Mucosa of rectum (tissue), 2 donors: ENCODE measurements at regions not wholly inside any gene's neighbourhood (a gene's known extent, or its start where the extent isn't known, plus 50 kb on each side); places are given as distances from the start of the nearest gene placed in this dataset.

Experiments used
- H3K27ac ChIP-seq, 2 donors: one replicate each; pipeline ENCODE4 v1.7.0; 2013; ENCODE audit warnings: inconsistent platforms in 2 of 2, low read depth in 2 of 2, low read length in 2 of 2
- H3K27me3 ChIP-seq, 2 donors: one replicate each; pipeline ENCODE4 v1.7.0; 2013; ENCODE audit warnings: low read length in 2 of 2; ENCODE audit not compliant: control insufficient read depth in 2 of 2, insufficient read depth in 2 of 2
- H3K36me3 ChIP-seq, 2 donors: one replicate each; pipeline ENCODE4 v1.7.0; 2013; ENCODE audit warnings: low read length in 2 of 2; ENCODE audit not compliant: control insufficient read depth in 2 of 2, insufficient read depth in 2 of 2
- H3K4me1 ChIP-seq, 2 donors: one replicate each; pipeline ENCODE4 v1.7.0; 2013; ENCODE audit warnings: low read length in 2 of 2, mild to moderate bottlenecking in 1 of 2; ENCODE audit not compliant: control insufficient read depth in 2 of 2, insufficient read depth in 2 of 2
- H3K4me3 ChIP-seq, 2 donors: one replicate each; pipeline ENCODE4 v1.7.0; 2013; ENCODE audit warnings: low read length in 2 of 2
- H3K9ac ChIP-seq, 2 donors: one replicate each; pipeline ENCODE4 v1.7.0; 2013; ENCODE audit warnings: low read length in 2 of 2, low read depth in 1 of 2, mild to moderate bottlenecking in 1 of 2
- H3K9me3 ChIP-seq, 2 donors: one replicate each; pipeline ENCODE4 v1.7.0; 2013; ENCODE audit warnings: low read length in 2 of 2; ENCODE audit not compliant: control insufficient read depth in 2 of 2
- donor health status: healthy.
- donor health status: Normal muscosa, but diverticular disease.

DNA sequence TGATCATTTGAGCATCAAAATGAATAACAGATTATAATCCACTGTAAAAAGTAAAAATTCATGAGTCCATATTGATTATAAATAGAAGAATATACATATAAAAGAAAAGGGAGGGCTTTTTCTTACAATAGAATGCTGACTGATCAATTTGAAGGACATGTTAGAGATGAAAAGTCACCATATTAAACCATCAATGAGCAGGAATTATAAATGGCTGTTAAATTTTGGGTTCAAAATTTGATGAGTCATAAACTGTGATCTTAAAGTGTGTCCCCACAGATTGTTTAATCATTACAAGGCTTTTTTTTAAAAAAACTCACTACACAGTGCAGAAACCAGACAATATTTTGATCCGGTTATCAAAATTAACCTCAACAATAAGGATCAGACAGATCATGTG is 434.5 kb downstream of the BCL11A start:
- no peak overlapping the region for H3K9ac ChIP-seq
- H3K9me3 ChIP-seq = no peaks in the 10 kb centered on the region
- no peaks in the 10 kb centered on the region for H3K27me3 ChIP-seq
- H3K4me1 ChIP-seq = no peaks in the 10 kb centered on the region
- no peak overlapping the region for H3K4me3 ChIP-seq
- no peak overlapping the region for H3K27ac ChIP-seq
- H3K36me3 ChIP-seq = no peaks in the 10 kb centered on the region

DNA sequence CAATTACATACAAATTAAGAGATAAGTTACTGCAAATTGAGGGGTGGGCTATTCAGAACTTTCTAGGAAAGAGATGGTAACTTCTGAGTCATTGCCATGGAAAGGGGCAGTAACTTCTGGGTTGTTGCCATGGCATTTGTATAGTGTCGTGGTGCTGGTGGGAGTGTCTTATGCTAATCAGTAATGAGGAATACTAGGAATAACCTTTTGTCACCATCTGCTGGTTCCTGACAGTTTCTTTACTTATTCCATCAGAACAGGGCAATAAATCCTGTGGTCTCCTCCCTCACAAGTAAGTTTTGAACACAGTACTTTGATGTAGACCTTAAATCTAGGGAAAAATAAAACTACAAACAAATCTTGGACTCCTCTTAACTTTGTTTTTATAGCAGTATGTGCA is 435.4 kb downstream of the BCL11A start:
- no peaks in the 10 kb centered on the region for H3K4me1 ChIP-seq
- no peak overlapping the region for H3K27ac ChIP-seq
- H3K27me3 ChIP-seq = no peaks in the 10 kb centered on the region
- H3K9ac ChIP-seq = no peak overlapping the region
- H3K4me3 ChIP-seq = no peak overlapping the region
- H3K9me3 ChIP-seq = no peaks in the 10 kb centered on the region
- H3K36me3 ChIP-seq = no peaks in the 10 kb centered on the region

DNA sequence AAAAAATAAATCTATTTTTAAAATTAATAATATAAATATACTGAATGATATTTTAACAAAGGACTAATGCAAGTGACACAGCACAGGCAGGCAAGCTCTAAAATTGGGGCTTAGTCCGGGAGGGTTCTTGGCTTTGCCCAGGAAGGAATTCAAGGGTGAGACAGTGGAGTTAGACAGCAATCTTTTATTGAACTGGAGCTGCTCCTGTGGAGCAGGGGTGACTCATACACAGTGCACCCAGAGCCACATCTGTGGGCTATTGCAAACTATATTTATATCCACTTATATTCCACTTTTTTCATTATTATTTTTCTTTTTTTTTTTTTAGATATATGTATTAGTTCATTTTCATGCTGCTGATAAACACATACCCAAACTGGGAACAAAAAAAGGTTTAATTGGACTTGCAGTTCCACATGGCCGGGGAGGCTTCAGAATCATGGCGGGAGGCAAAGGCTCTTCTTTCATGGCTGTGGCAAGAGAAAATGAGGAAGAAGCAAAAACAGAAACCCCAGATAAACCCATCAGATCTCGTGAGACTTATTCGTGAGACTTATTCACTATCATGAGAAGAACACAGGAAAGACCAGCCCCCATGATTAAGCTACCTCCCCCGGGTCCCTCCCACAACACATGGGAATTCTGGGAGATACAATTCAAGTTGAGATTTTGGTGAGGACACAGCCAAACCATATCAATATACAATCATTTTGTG is 437.1 kb downstream of the BCL11A start:
- Histone ChIP-seq H3K36me3 (no peaks in the 10 kb centered on the region), H3K9me3 (no peaks in the 10 kb centered on the region), H3K27ac (no peak overlapping the region), H3K27me3 (no peaks in the 10 kb centered on the region), H3K4me3 (no peak overlapping the region), H3K4me1 (no peaks in the 10 kb centered on the region), H3K9ac (no peak overlapping the region)

DNA sequence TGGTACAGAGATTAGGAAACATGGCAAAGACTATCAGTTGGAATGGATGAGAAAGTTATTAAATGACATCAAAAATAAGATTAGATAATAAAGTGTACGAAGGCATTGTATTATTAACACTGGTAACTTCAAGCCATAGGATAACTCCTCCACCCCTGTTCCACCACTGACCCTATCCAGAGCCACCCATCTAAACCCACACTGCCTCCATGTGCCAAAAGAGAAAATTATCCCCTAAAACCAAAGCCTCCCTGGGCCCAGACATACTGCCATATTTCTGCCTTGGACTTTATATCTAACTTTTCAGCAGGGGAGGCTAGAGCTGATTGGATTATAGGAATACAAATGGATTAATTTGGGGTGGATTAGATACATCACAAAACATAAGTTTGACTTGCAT is 443.7 kb downstream of the BCL11A start:
- no peak overlapping the region for H3K4me3 ChIP-seq

DNA sequence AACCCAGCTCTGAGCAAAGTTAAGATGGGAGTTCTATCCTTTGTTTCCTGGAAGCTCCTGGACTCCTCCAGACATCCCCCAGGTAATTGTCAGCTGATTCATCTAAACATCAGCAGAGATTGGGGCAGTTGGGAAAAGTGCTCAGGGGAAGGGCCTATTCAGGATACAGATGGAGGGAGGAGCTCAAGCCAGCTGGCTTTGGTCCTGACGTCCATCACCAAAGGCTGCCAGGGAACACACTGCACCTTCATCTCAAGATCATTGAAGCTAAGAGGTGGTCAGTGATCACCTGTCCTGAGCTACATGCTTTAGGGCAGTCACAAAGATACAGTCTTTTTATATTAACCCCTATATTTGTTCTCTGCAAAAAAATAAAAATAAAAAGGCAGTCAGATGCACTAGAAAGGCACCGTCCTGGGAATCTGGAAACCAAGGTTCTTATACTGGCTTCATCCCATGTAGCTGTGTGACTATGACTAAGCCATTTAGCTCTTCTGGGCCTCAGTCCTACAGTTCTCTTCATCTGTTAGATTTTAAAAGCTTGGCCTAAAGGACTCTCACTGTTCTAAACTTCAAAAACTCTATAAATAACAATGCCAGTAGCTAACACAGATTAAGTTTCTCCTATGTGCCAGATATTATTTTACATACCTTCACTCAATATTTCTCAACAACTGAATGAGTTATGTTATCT is 446.5 kb downstream of the BCL11A start:
- no peaks in the 10 kb centered on the region for H3K9me3 ChIP-seq
- H3K27me3 ChIP-seq = no peaks in the 10 kb centered on the region
- no peaks in the 10 kb centered on the region for H3K36me3 ChIP-seq
- H3K9ac ChIP-seq = no peak overlapping the region
- H3K4me1 ChIP-seq = no peaks in the 10 kb centered on the region
- H3K4me3 ChIP-seq = no peak overlapping the region
- H3K27ac ChIP-seq = no peak overlapping the region

More for the DNA sequence above, 443.7 kb downstream of the BCL11A start:
- no peak overlapping the region for H3K27ac ChIP-seq
- H3K9ac ChIP-seq = no peak overlapping the region
- no peaks in the 10 kb centered on the region for H3K9me3 ChIP-seq
- H3K36me3 ChIP-seq = no peaks in the 10 kb centered on the region
- H3K4me1 ChIP-seq = no peaks in the 10 kb centered on the region
- no peaks in the 10 kb centered on the region for H3K27me3 ChIP-seq

DNA sequence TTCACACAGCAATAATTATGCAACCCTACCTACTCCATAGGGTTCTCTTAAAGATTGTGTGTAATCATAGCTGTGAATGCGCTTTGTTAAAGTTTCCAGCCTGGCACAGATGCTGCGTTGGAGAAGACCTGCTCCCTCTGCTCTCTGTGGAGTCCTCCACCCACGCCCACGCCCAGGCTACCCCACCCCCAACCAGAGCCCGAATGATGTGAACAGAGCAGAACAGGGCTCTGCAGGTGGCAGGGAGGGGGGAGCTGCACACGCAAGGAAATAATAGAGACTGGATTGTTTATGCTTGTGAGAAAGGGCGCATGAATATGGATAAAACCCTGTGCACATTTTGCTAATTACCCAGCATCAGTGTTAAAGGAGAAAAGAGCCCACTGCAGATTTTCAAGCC is 447.5 kb downstream of the BCL11A start:
- Histone ChIP-seq H3K4me1 (no peaks in the 10 kb centered on the region), H3K27ac (no peak overlapping the region), H3K9ac (no peak overlapping the region), H3K4me3 (no peak overlapping the region), H3K9me3 (no peaks in the 10 kb centered on the region), H3K27me3 (no peaks in the 10 kb centered on the region), H3K36me3 (no peaks in the 10 kb centered on the region)

DNA sequence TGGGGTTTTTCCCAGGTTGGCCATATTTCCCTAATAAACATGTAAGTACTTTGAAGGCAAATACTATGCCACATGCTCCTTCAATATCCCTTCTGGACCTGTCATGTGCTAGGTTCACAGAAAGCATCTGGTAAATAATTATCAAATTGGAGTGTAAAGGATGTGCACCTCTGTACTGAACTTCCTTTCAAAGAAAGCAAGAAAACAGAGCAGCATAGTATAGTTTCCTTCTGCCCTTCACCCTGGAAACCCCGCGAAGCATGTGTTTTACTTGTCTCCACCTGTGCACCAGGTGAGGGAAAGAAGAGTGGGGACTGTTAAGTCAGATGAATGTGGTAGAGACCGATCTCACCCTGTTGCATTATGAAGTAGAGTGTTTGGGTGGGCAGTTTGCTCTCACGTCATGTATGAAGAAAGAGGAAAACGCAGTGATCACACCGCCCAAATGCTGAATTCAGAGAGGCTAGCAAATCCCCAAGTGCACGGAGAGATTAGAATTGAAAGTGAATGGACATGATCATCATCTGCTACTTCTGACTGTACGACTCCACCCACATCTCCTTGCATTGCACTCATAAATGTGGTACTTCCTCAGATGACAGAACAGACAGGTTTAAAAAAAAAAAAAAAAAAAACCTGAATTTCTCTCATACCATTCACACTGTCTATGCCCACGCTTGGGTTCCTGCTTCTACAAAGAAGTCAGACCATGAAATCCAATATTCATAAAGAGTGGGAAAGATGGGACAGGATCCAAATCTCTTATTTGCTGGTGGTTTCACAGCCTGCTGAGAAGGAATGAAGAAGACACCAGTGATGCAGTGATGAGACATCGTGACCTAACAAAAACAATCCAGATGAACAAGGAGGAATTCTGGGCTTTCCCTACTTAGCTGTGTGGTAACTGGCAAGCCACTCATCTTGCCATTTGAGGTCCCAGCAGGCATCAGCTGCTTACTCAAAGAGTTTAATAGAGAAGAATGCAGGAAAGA is 448.6 kb downstream of the BCL11A start:
- no peaks in the 10 kb centered on the region for H3K4me1 ChIP-seq
- no peak overlapping the region for H3K9ac ChIP-seq
- no peaks in the 10 kb centered on the region for H3K27me3 ChIP-seq
- H3K9me3 ChIP-seq = no peaks in the 10 kb centered on the region
- no peaks in the 10 kb centered on the region for H3K36me3 ChIP-seq
- H3K27ac ChIP-seq = no peak overlapping the region
- peak overlapping the region in 1 of 2 donors; percentile 35 for H3K4me3 ChIP-seq

DNA sequence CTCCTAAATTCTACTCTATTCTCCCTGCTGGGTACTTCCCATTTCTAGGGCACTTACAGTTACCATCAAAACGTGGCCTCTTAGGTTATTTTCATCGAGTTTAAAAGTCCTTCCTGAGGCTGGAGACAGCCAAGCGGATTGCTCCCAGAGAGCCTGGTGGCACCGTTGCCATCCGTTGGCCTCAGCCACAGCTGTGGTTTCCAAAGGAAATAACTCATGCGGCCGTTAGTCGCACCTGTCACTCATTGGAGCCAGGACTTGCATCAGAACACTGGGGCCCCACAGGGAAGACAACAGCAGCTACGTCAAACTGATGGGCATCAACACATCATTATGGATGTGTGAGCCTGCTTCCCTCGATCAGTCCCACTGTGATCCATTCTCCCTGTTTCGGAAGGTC is 453.4 kb downstream of the BCL11A start:
- no peaks in the 10 kb centered on the region for H3K36me3 ChIP-seq
- no peak overlapping the region for H3K9ac ChIP-seq
- H3K9me3 ChIP-seq = no peaks in the 10 kb centered on the region
- no peaks in the 10 kb centered on the region for H3K27me3 ChIP-seq
- peaks cover 3 to 11% of the 10 kb centered on the region in 2 donors for H3K4me1 ChIP-seq
- no peak overlapping the region for H3K27ac ChIP-seq
- H3K4me3 ChIP-seq = no peak overlapping the region

DNA sequence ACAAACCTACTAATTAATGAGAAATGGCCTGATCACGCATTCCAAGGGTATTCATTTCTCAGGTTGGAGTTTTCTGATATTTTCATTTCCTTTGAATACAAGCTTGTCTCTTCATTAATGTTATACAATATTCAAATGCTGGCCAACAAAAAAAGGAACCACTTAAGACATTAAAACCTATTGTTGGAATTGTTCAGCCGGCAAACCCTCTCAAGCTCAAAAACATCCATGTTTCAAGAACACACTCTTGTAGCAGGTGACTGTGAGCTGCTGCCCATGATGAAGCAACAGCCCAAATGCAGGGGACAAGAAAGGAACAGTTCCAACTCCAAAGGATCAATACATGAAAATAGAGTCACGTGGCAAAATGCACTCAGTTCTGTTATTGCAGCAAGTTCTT is 454.5 kb downstream of the BCL11A start:
- Histone ChIP-seq H3K9me3 (no peaks in the 10 kb centered on the region), H3K36me3 (no peaks in the 10 kb centered on the region), H3K4me1 (peaks cover 11 to 18% of the 10 kb centered on the region in 2 donors), H3K27me3 (no peaks in the 10 kb centered on the region), H3K4me3 (no peak overlapping the region), H3K27ac (no peak overlapping the region), H3K9ac (no peak overlapping the region)

DNA sequence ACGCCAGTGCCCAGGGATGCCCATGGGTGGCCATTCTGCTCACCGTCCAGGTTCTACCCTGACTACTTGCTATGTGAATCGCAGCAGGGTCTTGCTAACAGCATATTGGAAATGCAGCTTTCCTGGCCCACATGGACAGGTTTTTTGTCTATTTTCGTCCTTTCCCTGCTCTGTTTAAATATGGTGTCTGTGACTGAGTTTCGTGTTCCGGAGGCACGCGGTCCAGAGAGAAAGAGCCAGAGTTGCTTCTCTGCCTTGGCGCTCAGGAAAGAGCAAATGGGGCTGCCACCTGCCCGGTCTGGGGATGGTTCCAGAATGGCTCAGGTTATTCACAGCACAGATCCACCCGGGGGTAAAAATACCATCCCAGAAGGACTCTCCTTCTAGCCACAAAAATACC is 456.2 kb downstream of the BCL11A start:
- Histone ChIP-seq H3K4me3 (no peak overlapping the region), H3K4me1 (peaks cover 17 to 29% of the 10 kb centered on the region in 2 donors), H3K27me3 (no peaks in the 10 kb centered on the region), H3K36me3 (no peaks in the 10 kb centered on the region), H3K27ac (no peak overlapping the region), H3K9ac (no peak overlapping the region), H3K9me3 (no peaks in the 10 kb centered on the region)
